B cell (primary cell): ENCODE measurements at regions not wholly inside any gene's neighbourhood (a gene's known extent, or its start where the extent isn't known, plus 50 kb on each side); places are given as distances from the start of the nearest gene placed in this dataset.

Experiments used
- ATAC-seq: fragments of 200-7000 bp; cut with Tn5 transposase; one replicate; pipeline ENCODE4 v1.10.0; 2021; ENCODE audit warnings: low read depth, mild to moderate bottlenecking, moderate number of reproducible peaks, moderate library complexity
- CTCF ChIA-PET: fragments of 350-600 bp; sonication (Branson Sonifier 250); formaldehyde crosslinking; loops from one replicate; lab custom pipeline; 2021; ENCODE audit warnings: antibody characterized with exemption, inconsistent platforms; lab: Charles Lee
- POLR2A ChIA-PET: fragments of 350-600 bp; sonication (Branson Sonifier 250); formaldehyde crosslinking; loops from one replicate; lab custom pipeline; 2021; ENCODE audit warnings: antibody characterized with exemption; lab: Charles Lee
- DNase-seq: peaks from one replicate; pipeline ENCODE4 v3.0.0; 2013
- H2AFZ ChIP-seq: 2 replicates; pipeline ENCODE4 v1.6.1; 2012; ENCODE audit warnings: mild to moderate bottlenecking, low read depth, low read length; ENCODE audit not compliant: insufficient read depth, poor library complexity, severe bottlenecking
- H3K27ac ChIP-seq, 2 donors: 1 replicate in 1 of 2; 2 replicates in 1 of 2; pipeline ENCODE4 v1.5.1; 2012 to 2013; ENCODE audit warnings: low read length in 2 of 2, mild to moderate bottlenecking in 2 of 2, moderate library complexity in 1 of 2
- H3K27me3 ChIP-seq, 4 experiments: fragments of 200-600 bp in 1 of 4; sonication (generic) in 1 of 4; replicated peaks in 1 of 4; 1 replicate in 2 of 4; 2 replicates in 2 of 4; pipeline versions ENCODE4 v1.6.1 to v1.7.0; 2013 to 2016; ENCODE audit warnings: low read length in 3 of 4, mild to moderate bottlenecking in 2 of 4, mixed read lengths in 1 of 4, moderate library complexity in 1 of 4; ENCODE audit not compliant: insufficient read depth in 4 of 4, control insufficient read depth in 3 of 4; ENCODE audit errors: control extremely low read depth in 1 of 4
- H3K36me3 ChIP-seq, 2 experiments: replicated peaks in 1 of 2; 1 replicate in 1 of 2; 2 replicates in 1 of 2; pipeline versions ENCODE4 v1.6.1 to v1.7.1; 2013; ENCODE audit warnings: low read length in 1 of 2; ENCODE audit not compliant: insufficient read depth in 2 of 2, control insufficient read depth in 1 of 2; ENCODE audit errors: control extremely low read depth in 1 of 2, extremely low read depth in 1 of 2
- H3K4me1 ChIP-seq, 2 donors: fragments of 200-600 bp in 1 of 2; sonication (generic) in 1 of 2; 1 replicate in 1 of 2; 2 replicates in 1 of 2; pipeline versions ENCODE4 v1.5.1 to v1.6.1; 2013 to 2017; ENCODE audit warnings: low read length in 2 of 2; ENCODE audit not compliant: control insufficient read depth in 2 of 2, insufficient read depth in 2 of 2
- H3K4me2 ChIP-seq: replicated peaks from 2 replicates; pipeline ENCODE3; 2012; ENCODE audit warnings: mild to moderate bottlenecking, low read depth, low read length; ENCODE audit not compliant: poor library complexity, severe bottlenecking
- H3K4me3 ChIP-seq, 5 experiments: fragments of 200-600 bp in 1 of 5; sonication (generic) in 1 of 5; 1 replicate in 3 of 5; 2 replicates in 2 of 5; pipeline versions ENCODE4 v1.5.1 to v1.7.0; 2011 to 2016; ENCODE audit warnings: low read length in 4 of 5, mild to moderate bottlenecking in 4 of 5, low read depth in 2 of 5, control low read depth in 1 of 5, moderate library complexity in 1 of 5; ENCODE audit not compliant: insufficient read depth in 1 of 5; ENCODE audit errors: control extremely low read depth in 1 of 5, extremely low read depth in 1 of 5
- H3K79me2 ChIP-seq: fragments of 200-600 bp; sonication (generic); one replicate; pipeline ENCODE4 v1.6.0; 2016; ENCODE audit warnings: low read length; ENCODE audit not compliant: control insufficient read depth, insufficient read depth
- H3K9ac ChIP-seq: fragments of 200-600 bp; sonication (generic); 2 replicates; pipeline ENCODE4 v1.6.1; 2017; ENCODE audit warnings: mild to moderate bottlenecking, low read length, moderate library complexity
- H3K9me3 ChIP-seq, 3 donors: one replicate each; pipeline versions ENCODE4 v1.6.1 to v1.7.1; 2013; ENCODE audit warnings: low read length in 2 of 3; ENCODE audit not compliant: control insufficient read depth in 2 of 3, insufficient read depth in 1 of 3; ENCODE audit errors: control extremely low read depth in 1 of 3
- H4K20me1 ChIP-seq: 2 replicates; pipeline ENCODE4 v1.6.0; 2012; ENCODE audit warnings: mild to moderate bottlenecking, low read length; ENCODE audit not compliant: insufficient read depth, control insufficient read depth, poor library complexity, severe bottlenecking
- H3K27ac Mint-ChIP-seq: one replicate; pipeline ENCODE4 v1.8.0; 2021; ENCODE audit warnings: mixed read lengths
- H3K27me3 Mint-ChIP-seq: one replicate; pipeline ENCODE4 v1.8.0; 2021; ENCODE audit warnings: mixed read lengths
- H3K4me1 Mint-ChIP-seq: one replicate; pipeline ENCODE4 v1.8.0; 2021; ENCODE audit warnings: mixed read lengths
- H3K4me3 Mint-ChIP-seq: one replicate; pipeline ENCODE4 v1.8.0; 2021; ENCODE audit warnings: mixed read lengths
- H3K9me3 Mint-ChIP-seq: one replicate; pipeline ENCODE4 v1.8.0; 2022; ENCODE audit warnings: mixed read lengths; ENCODE audit not compliant: insufficient read depth
- CTCF ChIP-seq: fragments of 200-600 bp; IDR thresholded peaks from one replicate; pipeline ENCODE4 v1.8.0; 2022; ENCODE audit warnings: antibody characterized with exemption, mild to moderate bottlenecking
- EZH2 ChIP-seq: IDR thresholded peaks from 2 replicates; pipeline ENCODE4 v1.6.1; 2012; ENCODE audit warnings: borderline replicate concordance, low read depth, mild to moderate bottlenecking, moderate library complexity, low read length; ENCODE audit not compliant: insufficient read depth, poor library complexity, severe bottlenecking
- WGBS: methylation state at CpG from one replicate; pipeline ENCODE4 v1.1.5; 2013; ENCODE audit warnings: missing lambda C conversion rate; ENCODE audit not compliant: insufficient coverage; 5-methylcytosine and 5-hydroxymethylcytosine counted together
- intact Hi-C: fragments of 100-400 bp; cut with micrococcal nuclease; formaldehyde crosslinking; loops from one replicate; pipeline ENCODE4 v1.10.0; 2022

- 78% methylated on average over 4 of the region's 7 CpGs for WGBS
- Histone ChIP-seq H3K4me1 (no peaks in the 10 kb centered on the region), H3K36me3 (no peaks in the 10 kb centered on the region), H3K4me3 (no peak overlapping the region), H3K4me2 (no peak overlapping the region), H3K9ac (no peak overlapping the region), H4K20me1 (no peaks in the 10 kb centered on the region), H3K79me2 (no peaks in the 10 kb centered on the region), H2AFZ (no peak overlapping the region), H3K27ac (no peak overlapping the region), H3K9me3 (peaks cover 0 to 31% (median 0%) of the 10 kb centered on the region in 3 donors), H3K27me3 (no peaks in the 10 kb centered on the region)
- H3K27me3 Mint-ChIP-seq, result no peaks in the 10 kb centered on the region
- DNase-seq (no peak), ATAC-seq (no peak)
- H3K9me3 Mint-ChIP-seq, result no peaks in the 10 kb centered on the region
- intact Hi-C loops, result no loop called here
- TF ChIP-seq EZH2 (no peak), CTCF (no peak)
- ChIA-PET POLR2A (no interaction called here), CTCF (no interaction called here)
- no peaks in the 10 kb centered on the region for H3K4me1 Mint-ChIP-seq
- H3K27ac Mint-ChIP-seq, result no peak overlapping the region
- H3K4me3 Mint-ChIP-seq, result no peak overlapping the region
Measured at GRCh38 chr10:128468462-128468861, 342.2 kb upstream of the MKI67 start.

- H3K9me3 Mint-ChIP-seq, result no peaks in the 10 kb centered on the region
- Histone ChIP-seq H3K27ac (no peak overlapping the region), H3K27me3 (no peaks in the 10 kb centered on the region), H2AFZ (no peak overlapping the region), H3K4me1 (no peaks in the 10 kb centered on the region), H3K36me3 (no peaks in the 10 kb centered on the region), H3K4me3 (no peak overlapping the region), H3K79me2 (no peaks in the 10 kb centered on the region), H3K4me2 (no peak overlapping the region), H3K9ac (no peak overlapping the region), H3K9me3 (peaks cover 0 to 29% (median 0%) of the 10 kb centered on the region in 3 donors), H4K20me1 (no peaks in the 10 kb centered on the region)
- intact Hi-C loops, result no loop called here
- 79% methylated on average over 2 of the region's 9 CpGs for WGBS
- ChIA-PET CTCF (no interaction called here), POLR2A (no interaction called here)
- no peaks in the 10 kb centered on the region for H3K4me1 Mint-ChIP-seq
- TF ChIP-seq EZH2 (no peak), CTCF (no peak)
- no peak overlapping the region for H3K27ac Mint-ChIP-seq
- no peak for DNase-seq
- ATAC-seq, result no peak
- H3K4me3 Mint-ChIP-seq, result no peak overlapping the region
- no peaks in the 10 kb centered on the region for H3K27me3 Mint-ChIP-seq
Measured at GRCh38 chr10:128469515-128469914, 343.3 kb upstream of the MKI67 start.
